Aorta (tissue), 5 donors: ENCODE measurements at regions not wholly inside any gene's neighbourhood (a gene's known extent, or its start where the extent isn't known, plus 50 kb on each side); places are given as distances from the start of the nearest gene placed in this dataset.

Source experiments
- ATAC-seq: fragments of 200-7000 bp; cut with Tn5 transposase; one replicate; pipeline ENCODE4 v1.9.1; 2022; ENCODE audit warnings: moderate library complexity; ENCODE audit not compliant: low FRiP score
- DNase-seq, 2 donors: peaks; one replicate each; pipeline ENCODE4 v3.0.0-alpha.2; 2020
- H3K27ac ChIP-seq, 2 donors: one replicate each; pipeline ENCODE4 v1.5.1; 2013; ENCODE audit warnings: low read length in 2 of 2, mild to moderate bottlenecking in 2 of 2, moderate library complexity in 2 of 2, control low read depth in 1 of 2, inconsistent platforms in 1 of 2, low read depth in 1 of 2
- H3K27me3 ChIP-seq, 2 donors: one replicate each; pipeline ENCODE4 v1.6.1; 2013; ENCODE audit warnings: control low read depth in 1 of 2, low read length in 1 of 2, mild to moderate bottlenecking in 1 of 2, moderate library complexity in 1 of 2; ENCODE audit not compliant: insufficient read depth in 2 of 2, control insufficient read depth in 1 of 2
- H3K36me3 ChIP-seq, 2 donors: one replicate each; pipeline ENCODE4 v1.6.1; 2013; ENCODE audit warnings: control low read depth in 1 of 2, low read length in 1 of 2, mild to moderate bottlenecking in 1 of 2; ENCODE audit not compliant: insufficient read depth in 2 of 2, control insufficient read depth in 1 of 2
- H3K4me1 ChIP-seq, 2 donors: one replicate each; pipeline ENCODE4 v1.6.1; 2013; ENCODE audit warnings: low read length in 2 of 2, control low read depth in 1 of 2, mild to moderate bottlenecking in 1 of 2, moderate library complexity in 1 of 2; ENCODE audit not compliant: insufficient read depth in 2 of 2, control insufficient read depth in 1 of 2
- H3K4me3 ChIP-seq, 2 donors: one replicate each; pipeline ENCODE4 v1.5.1; 2013; ENCODE audit warnings: low read length in 2 of 2, control low read depth in 1 of 2, mild to moderate bottlenecking in 1 of 2
- H3K9me3 ChIP-seq: one replicate; pipeline ENCODE4 v1.6.1; 2013; ENCODE audit warnings: mild to moderate bottlenecking, low read length; ENCODE audit not compliant: control insufficient read depth
- WGBS, 2 donors: extraction: QIAGEN DNeasy Blood & Tissue Kit; methylation state at CpG; one replicate each; pipeline ENCODE4 v1.1.7; 2013; 5-methylcytosine and 5-hydroxymethylcytosine counted together
- intact Hi-C, 2 donors: fragments of 100-400 bp; cut with DNase I; formaldehyde crosslinking; loops; one replicate each; pipeline versions ENCODE4 v1.14.2 to v1.15.0; 2022
- donor health status: healthy with polysubstance abuse.
- donor health status: Bipolar disorder and iron deficiency.
- donor health status: DM: no; HTN: no; CAD: no.
- donor health status: DM: no; HTN: no; CAD: no.
- donor health status: DM: yes; HTN: yes; CAD: no.

DNA sequence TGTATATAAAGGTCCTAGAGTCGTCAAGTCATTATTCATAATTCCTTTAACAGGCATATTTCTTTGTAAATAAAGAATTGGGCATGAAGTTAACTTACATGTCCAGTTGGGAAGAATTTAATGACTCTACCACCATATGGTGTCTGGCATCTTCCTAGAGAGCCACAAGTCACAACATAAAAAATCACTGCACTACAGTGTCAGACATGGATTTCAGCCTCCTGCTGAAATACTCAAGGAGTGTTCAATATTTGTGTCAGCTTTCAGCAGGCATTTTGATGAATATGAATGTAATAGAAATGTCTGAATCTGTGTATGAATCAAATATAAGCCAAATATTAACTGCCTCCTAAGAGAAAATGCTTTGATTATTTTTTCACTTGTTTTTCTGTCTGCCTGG, 91.9 kb upstream of the TMPRSS15 start:
- DNase-seq: no peak
- Histone ChIP-seq H3K9me3 (no peaks in the 10 kb centered on the region), H3K27me3 (no peaks in the 10 kb centered on the region), H3K27ac (no peak overlapping the region), H3K4me3 (no peak overlapping the region), H3K4me1 (no peaks in the 10 kb centered on the region), H3K36me3 (no peaks in the 10 kb centered on the region)
- 72 to 80% methylated on average over 1 of the region's 1 CpG for WGBS, 2 donors
- intact Hi-C loops: no loop called here
- no peak for ATAC-seq

DNA sequence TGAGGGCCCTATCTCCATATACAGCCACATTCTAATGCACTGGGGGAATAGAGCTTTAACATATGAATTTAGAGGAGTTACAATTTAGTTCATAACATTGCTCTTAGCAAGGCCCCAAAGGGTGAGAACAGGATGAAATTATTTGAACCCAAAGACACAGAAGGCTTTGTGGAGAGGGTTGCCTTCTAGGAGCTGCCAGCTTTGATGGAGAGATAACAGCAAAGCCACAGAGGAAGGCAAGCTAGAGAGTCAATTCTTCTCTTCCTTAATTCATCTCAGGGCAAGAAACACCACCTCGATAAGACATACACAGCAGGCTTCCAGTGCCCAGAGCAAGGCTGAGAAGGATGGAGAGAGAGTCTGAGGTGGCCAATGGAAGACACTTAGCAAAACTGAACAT, 94.8 kb upstream of the TMPRSS15 start:
- Histone ChIP-seq H3K4me3 (no peak overlapping the region), H3K27me3 (no peaks in the 10 kb centered on the region), H3K4me1 (no peaks in the 10 kb centered on the region), H3K27ac (no peak overlapping the region), H3K36me3 (no peaks in the 10 kb centered on the region), H3K9me3 (no peaks in the 10 kb centered on the region)
- 61 to 69% methylated on average over 1 of the region's 1 CpG for WGBS, 2 donors
- intact Hi-C loops: no loop called here
- DNase-seq (no peak), ATAC-seq (no peak)

- DNase-seq: no peak
These were observed 96.3 kb upstream of the TMPRSS15 start for GRCh38 chr21:18499761-18500376.

DNA sequence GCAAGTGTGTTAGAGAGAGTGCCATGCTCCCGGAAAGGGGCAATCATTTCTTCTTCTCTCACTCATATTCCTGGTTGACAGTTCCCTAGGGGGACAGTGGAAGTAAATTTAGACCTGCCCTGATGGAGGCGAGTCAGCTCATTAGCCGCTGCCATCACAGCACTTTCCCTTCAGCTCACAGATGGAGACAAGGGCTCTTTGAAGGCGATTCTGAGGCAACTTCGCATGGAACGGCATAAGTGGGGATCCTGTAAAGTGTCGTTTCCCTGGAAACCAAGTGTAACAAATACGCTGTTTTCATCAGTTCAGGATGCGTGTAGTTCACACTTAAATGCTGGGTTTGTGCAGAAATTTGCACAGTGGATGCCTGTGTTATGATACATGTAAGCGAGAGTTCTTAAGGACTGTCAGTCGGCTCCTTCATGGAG, 114.5 kb upstream of the TMPRSS15 start:
- no peaks in the 10 kb centered on the region for H3K36me3 ChIP-seq
- no peaks in the 10 kb centered on the region for H3K27me3 ChIP-seq
- no peaks in the 10 kb centered on the region for H3K9me3 ChIP-seq
- DNase-seq: no peak
- intact Hi-C loops: no loop called here
- no peak overlapping the region for H3K4me3 ChIP-seq
- H3K27ac ChIP-seq: no peak overlapping the region
- no peaks in the 10 kb centered on the region for H3K4me1 ChIP-seq
- WGBS, 2 donors: 48 to 73% methylated on average over 11 of the region's 11 CpGs
- no peak for ATAC-seq

More at GRCh38 chr21:18499761-18500376, 96.3 kb upstream of the TMPRSS15 start:
- Histone ChIP-seq H3K9me3 (no peaks in the 10 kb centered on the region), H3K27me3 (no peaks in the 10 kb centered on the region), H3K27ac (no peak overlapping the region), H3K36me3 (no peaks in the 10 kb centered on the region), H3K4me1 (no peaks in the 10 kb centered on the region), H3K4me3 (no peak overlapping the region)
- whole genome bisulfite sequencing, 2 donors: 22 to 26% methylated on average over 4 of the region's 4 CpGs
- ATAC-seq: no peak
- intact Hi-C loops: no loop called here

GRCh38 chr21:18521204-18521603, 117.6 kb upstream of the TMPRSS15 start:
- H3K36me3 ChIP-seq: no peaks in the 10 kb centered on the region
- 14 to 33% methylated on average over 2 of the region's 2 CpGs for WGBS, 2 donors
- intact Hi-C loops: no loop called here
- no peaks in the 10 kb centered on the region for H3K27me3 ChIP-seq
- no peaks in the 10 kb centered on the region for H3K4me1 ChIP-seq
- H3K9me3 ChIP-seq: no peaks in the 10 kb centered on the region
- no peak for ATAC-seq
- no peak for DNase-seq
- no peak overlapping the region for H3K4me3 ChIP-seq
- no peak overlapping the region for H3K27ac ChIP-seq

DNA sequence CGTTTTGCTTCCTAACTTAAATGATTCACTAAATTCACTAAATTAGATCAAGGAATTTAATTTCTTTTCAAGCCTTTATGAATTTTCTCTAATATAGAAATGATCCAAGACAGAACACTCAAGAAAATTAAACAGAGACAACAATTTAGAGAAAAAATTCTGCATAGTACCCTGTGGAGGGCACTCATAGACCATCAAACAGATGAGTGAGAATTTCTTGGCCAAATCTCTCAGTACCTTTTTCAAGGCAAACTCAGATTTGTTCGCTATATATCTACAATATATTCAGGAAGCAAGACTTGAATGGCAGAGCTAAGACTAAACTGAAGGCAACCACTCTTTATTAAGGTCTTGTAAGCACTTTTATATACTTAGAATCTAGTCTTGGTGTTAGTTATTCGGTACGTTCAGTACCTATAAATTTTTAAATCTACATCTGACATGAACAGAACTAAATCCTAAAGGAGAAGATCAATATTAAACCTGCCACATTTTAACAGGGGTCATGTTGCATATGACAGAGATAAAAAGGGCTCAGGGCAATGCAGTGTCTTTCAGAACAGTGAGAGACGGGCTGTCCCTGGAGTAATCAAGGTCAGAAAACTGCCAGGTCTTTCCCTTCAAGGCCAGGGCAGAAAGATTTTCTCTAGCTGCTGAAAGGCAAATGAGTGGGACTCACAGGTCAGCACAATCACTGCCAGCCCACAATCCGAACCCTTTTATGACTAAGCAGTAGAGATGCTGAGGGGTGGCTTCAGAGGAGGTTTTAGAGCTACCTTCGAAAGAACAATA, 118.8 kb upstream of the TMPRSS15 start:
- 53 to 58% methylated on average over 7 of the region's 7 CpGs for WGBS, 2 donors
- intact Hi-C loops: no loop called here
- H3K27ac ChIP-seq: no peak overlapping the region
- H3K27me3 ChIP-seq: no peaks in the 10 kb centered on the region
- no peaks in the 10 kb centered on the region for H3K9me3 ChIP-seq
- H3K36me3 ChIP-seq: no peaks in the 10 kb centered on the region
- no peak overlapping the region for H3K4me3 ChIP-seq
- DNase-seq (no peak), ATAC-seq (no peak)
- H3K4me1 ChIP-seq: no peaks in the 10 kb centered on the region

GRCh38 chr21:18524097-18524880, 120.7 kb upstream of the TMPRSS15 start:
- no peak for ATAC-seq
- H3K4me3 ChIP-seq: no peak overlapping the region
- H3K36me3 ChIP-seq: no peaks in the 10 kb centered on the region
- WGBS, 2 donors: 34 to 40% methylated on average over 7 of the region's 7 CpGs
- intact Hi-C loops: no loop called here
- H3K4me1 ChIP-seq: no peaks in the 10 kb centered on the region
- H3K27me3 ChIP-seq: no peaks in the 10 kb centered on the region
- no peaks in the 10 kb centered on the region for H3K9me3 ChIP-seq
- no peak overlapping the region for H3K27ac ChIP-seq
- no peak for DNase-seq

DNA sequence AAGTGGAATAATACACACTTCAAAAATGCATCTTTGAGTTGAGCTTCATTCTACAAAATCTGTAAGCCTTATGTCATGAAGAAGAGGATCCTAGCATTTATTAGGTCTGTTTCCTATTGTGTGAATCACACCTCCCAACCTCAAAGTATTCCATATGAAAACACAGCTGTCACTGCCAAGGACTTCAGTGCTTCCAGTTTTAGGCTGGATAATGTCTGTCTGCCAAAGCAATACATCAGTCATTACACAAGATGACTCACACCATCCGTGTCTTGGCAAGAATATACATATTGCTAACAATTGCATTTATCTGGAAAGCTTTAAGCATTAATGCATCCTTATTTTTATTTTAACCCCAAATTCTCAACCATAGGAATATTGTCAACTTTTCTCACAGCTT, 125.7 kb upstream of the TMPRSS15 start:
- Histone ChIP-seq H3K27ac (no peak overlapping the region), H3K27me3 (no peaks in the 10 kb centered on the region), H3K4me1 (no peaks in the 10 kb centered on the region), H3K9me3 (no peaks in the 10 kb centered on the region), H3K36me3 (no peaks in the 10 kb centered on the region), H3K4me3 (no peak overlapping the region)
- DNase-seq (no peak), ATAC-seq (no peak)
- WGBS, 2 donors: 0 to 7% methylated on average over 1 of the region's 1 CpG
- intact Hi-C loops: no loop called here
